ENCODE measurements at regions not wholly inside any gene's neighbourhood (a gene's known extent, or its start where the extent isn't known, plus 50 kb on each side); places are given as distances from the start of the nearest gene placed in this dataset. TPM values are rescaled to one million over a fixed set of nuclear protein-coding genes. Genes with fewer than 3 reads are reported as not detected.

DNA sequence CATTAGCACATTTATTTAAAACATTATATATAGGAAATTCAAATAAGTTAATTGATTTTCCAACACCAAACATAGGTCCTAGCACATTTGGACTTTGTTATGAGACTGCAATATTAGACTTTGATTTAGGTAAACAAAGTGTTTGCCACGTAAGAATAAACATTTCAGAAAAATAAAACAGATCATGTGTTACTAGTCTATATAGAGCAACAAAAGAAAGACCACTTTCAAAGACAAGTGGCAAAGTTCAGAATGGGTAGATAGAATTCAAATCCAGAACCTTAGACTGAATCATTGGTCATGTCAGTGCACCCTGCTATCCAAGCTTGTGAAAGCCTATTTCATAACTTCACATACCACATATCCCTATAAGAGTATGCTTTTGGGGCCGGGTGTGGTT lies 66.7 kb upstream of the PRR20A start:
- no peaks in the 10 kb centered on the region for H3K4me1 ChIP-seq
- H3K4me3 ChIP-seq = no peak overlapping the region
- no peaks in the 10 kb centered on the region for H3K9me3 ChIP-seq
- DNase-seq (no peak), ATAC-seq (no peak)
- 56 to 58% methylated on average over 2 of the region's 2 CpGs for WGBS, 2 donors
- H3K36me3 ChIP-seq (replicated peaks in 1 of 2; ENCODE audit: insufficient read depth in 1 of 2, low read depth in 2 of 2) = no peaks in the 10 kb centered on the region
- intact Hi-C loops (cut with DNase I) = no loop called here
- no peaks in the 10 kb centered on the region for H3K27me3 ChIP-seq
- H3K27ac ChIP-seq = no peak overlapping the region
- TF ChIP-seq POLR2A (IDR thresholded peaks at IDR 0.05) = no peak
- TF ChIP-seq, protein P1, sequence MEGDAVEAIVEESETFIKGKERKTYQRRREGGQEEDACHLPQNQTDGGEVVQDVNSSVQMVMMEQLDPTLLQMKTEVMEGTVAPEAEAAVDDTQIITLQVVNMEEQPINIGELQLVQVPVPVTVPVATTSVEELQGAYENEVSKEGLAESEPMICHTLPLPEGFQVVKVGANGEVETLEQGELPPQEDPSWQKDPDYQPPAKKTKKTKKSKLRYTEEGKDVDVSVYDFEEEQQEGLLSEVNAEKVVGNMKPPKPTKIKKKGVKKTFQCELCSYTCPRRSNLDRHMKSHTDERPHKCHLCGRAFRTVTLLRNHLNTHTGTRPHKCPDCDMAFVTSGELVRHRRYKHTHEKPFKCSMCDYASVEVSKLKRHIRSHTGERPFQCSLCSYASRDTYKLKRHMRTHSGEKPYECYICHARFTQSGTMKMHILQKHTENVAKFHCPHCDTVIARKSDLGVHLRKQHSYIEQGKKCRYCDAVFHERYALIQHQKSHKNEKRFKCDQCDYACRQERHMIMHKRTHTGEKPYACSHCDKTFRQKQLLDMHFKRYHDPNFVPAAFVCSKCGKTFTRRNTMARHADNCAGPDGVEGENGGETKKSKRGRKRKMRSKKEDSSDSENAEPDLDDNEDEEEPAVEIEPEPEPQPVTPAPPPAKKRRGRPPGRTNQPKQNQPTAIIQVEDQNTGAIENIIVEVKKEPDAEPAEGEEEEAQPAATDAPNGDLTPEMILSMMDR (IDR thresholded peaks at IDR 0.05) = no peak

DNA sequence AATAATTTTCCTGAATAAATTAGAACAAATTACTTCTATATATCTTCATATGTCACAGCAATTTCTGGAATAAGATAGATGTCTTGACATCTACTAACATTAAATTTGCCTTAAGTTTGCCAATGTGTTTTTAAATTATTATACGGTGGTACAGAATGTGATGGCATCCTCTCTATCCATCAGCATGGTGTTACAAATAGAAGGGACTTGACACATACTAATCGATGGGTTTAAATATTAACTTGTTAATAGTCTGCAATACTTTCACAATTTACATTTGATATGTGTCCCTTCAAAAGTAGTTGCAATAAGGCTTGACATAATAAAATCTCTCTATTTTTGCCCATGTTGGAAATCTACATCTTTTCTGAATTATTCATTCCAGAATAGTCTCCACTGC lies 65.1 kb upstream of the PRR20A start:
- no peak overlapping the region for H3K4me3 ChIP-seq
- intact Hi-C loops (cut with DNase I) = no loop called here
- H3K27me3 ChIP-seq = no peaks in the 10 kb centered on the region
- H3K4me1 ChIP-seq = no peaks in the 10 kb centered on the region
- WGBS, 2 donors = 47 to 70% methylated on average over 2 of the region's 2 CpGs
- H3K27ac ChIP-seq = no peak overlapping the region
- no peak for TF ChIP-seq POLR2A (IDR thresholded peaks at IDR 0.05)
- TF ChIP-seq, protein P1 (IDR thresholded peaks at IDR 0.05) = no peak
- no peaks in the 10 kb centered on the region for H3K36me3 ChIP-seq (replicated peaks in 1 of 2; ENCODE audit: insufficient read depth in 1 of 2, low read depth in 2 of 2)
- no peak for DNase-seq
- no peak for ATAC-seq
- H3K9me3 ChIP-seq = no peaks in the 10 kb centered on the region

DNA sequence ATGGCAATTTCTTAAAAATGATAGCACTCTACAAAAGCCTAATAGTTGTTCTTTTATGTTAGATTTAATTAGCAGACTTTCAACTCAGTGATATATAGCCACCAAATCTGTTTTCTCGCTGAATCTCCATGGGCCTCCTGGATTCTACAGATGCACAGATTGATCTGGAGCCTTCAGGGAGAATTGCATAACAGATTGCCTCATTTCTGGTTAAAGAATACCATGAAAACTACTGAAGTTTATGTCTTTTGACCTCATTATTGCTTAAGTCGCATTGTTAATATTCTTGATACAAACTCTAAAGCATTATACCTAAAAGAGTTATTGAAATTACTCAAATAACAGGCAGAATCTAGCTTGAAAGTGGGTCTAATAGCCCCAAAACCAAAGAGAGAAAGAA lies 53.7 kb upstream of the PRR20A start:
- TF ChIP-seq POLR2A (IDR thresholded peaks at IDR 0.05) = no peak
- TF ChIP-seq, protein P1 (IDR thresholded peaks at IDR 0.05) = no peak
- Histone ChIP-seq H3K9me3 (no peaks in the 10 kb centered on the region), H3K36me3 (replicated peaks in 1 of 2; ENCODE audit: insufficient read depth in 1 of 2, low read depth in 2 of 2) (no peaks in the 10 kb centered on the region), H3K4me3 (no peak overlapping the region), H3K27me3 (no peaks in the 10 kb centered on the region), H3K27ac (no peak overlapping the region), H3K4me1 (no peaks in the 10 kb centered on the region)
- 42 to 63% methylated on average over 2 of the region's 2 CpGs for WGBS, 2 donors
- ATAC-seq (no peak), DNase-seq (no peak)
- intact Hi-C loops (cut with DNase I) = no loop called here

MicroRNAs encoded in the stretch of these regions (microRNA counts, 767-probe panel; counts per million panel counts)
- microRNA hsa-miR-1297 = 0 to 736 counts per million in 2 donors

Small RNA genes lying in the stretch of these regions (microRNA-seq; reads per million reads assigned to microRNA genes)
- gene MIR1297 (ENCODE audit: borderline number of aligned reads in 2 of 2, borderline replicate concordance in 2 of 2) (0 reads per million in 2 donors), gene MIR5007 (ENCODE audit: borderline number of aligned reads in 2 of 2, borderline replicate concordance in 2 of 2) (0 reads per million in 2 donors)

Small RNA genes lying in the stretch of these regions (small RNA-seq; reads per million reads assigned to genes)
- gene MIR5007 (not detected), gene RF02271 (not detected)
